Erythroblast (primary cell): ENCODE measurements at regions not wholly inside any gene's neighbourhood (a gene's known extent, or its start where the extent isn't known, plus 50 kb on each side); places are given as distances from the start of the nearest gene placed in this dataset.

Experiments used
- GATA1 ChIP-seq: IDR thresholded peaks from 2 replicates; pipeline ENCODE4 v1.6.1; 2011; ENCODE audit warnings: low read depth, mild to moderate bottlenecking, control low read depth, low read length, moderate library complexity
- POLR2A ChIP-seq: IDR thresholded peaks from 2 replicates; pipeline ENCODE4 v1.6.1; 2011; ENCODE audit warnings: mild to moderate bottlenecking, low read length

GRCh38 chr6:76453270-76453669 lies 380.8 kb upstream of the IMPG1 start:
- TF ChIP-seq POLR2A (no peak), GATA1 (no peak)
